ENCODE measurements at regions not wholly inside any gene's neighbourhood (a gene's known extent, or its start where the extent isn't known, plus 50 kb on each side); places are given as distances from the start of the nearest gene placed in this dataset.

GRCh38 chr2:193693758-193694157 is 1499.0 kb upstream of the TMEFF2 start:
- H3K4me3 ChIP-seq (ENCODE audit: low read depth, low read length): no peak overlapping the region
- TF ChIP-seq, protein P1, sequence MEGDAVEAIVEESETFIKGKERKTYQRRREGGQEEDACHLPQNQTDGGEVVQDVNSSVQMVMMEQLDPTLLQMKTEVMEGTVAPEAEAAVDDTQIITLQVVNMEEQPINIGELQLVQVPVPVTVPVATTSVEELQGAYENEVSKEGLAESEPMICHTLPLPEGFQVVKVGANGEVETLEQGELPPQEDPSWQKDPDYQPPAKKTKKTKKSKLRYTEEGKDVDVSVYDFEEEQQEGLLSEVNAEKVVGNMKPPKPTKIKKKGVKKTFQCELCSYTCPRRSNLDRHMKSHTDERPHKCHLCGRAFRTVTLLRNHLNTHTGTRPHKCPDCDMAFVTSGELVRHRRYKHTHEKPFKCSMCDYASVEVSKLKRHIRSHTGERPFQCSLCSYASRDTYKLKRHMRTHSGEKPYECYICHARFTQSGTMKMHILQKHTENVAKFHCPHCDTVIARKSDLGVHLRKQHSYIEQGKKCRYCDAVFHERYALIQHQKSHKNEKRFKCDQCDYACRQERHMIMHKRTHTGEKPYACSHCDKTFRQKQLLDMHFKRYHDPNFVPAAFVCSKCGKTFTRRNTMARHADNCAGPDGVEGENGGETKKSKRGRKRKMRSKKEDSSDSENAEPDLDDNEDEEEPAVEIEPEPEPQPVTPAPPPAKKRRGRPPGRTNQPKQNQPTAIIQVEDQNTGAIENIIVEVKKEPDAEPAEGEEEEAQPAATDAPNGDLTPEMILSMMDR (conservative IDR thresholded peaks at IDR 0.05; ENCODE audit: low read depth, low read length): no peak
- no peak for DNase-seq (ENCODE audit: low read depth)

- TF ChIP-seq, protein P1 (conservative IDR thresholded peaks at IDR 0.05; ENCODE audit: low read depth, low read length): no peak
- no peak overlapping the region for H3K4me3 ChIP-seq (ENCODE audit: low read depth, low read length)
- no peak for DNase-seq (ENCODE audit: low read depth)
These were observed 1495.8 kb upstream of the TMEFF2 start for GRCh38 chr2:193690572-193690971.

- no peak for DNase-seq (ENCODE audit: low read depth)
- H3K4me3 ChIP-seq (ENCODE audit: low read depth, low read length): no peak overlapping the region
- TF ChIP-seq, protein P1 (conservative IDR thresholded peaks at IDR 0.05; ENCODE audit: low read depth, low read length): no peak
These were observed 1492.5 kb upstream of the TMEFF2 start for GRCh38 chr2:193687195-193687594.

- DNase-seq (ENCODE audit: low read depth): peak; percentile 24
- no peak overlapping the region for H3K4me3 ChIP-seq (ENCODE audit: low read depth, low read length)
- TF ChIP-seq, protein P1 (conservative IDR thresholded peaks at IDR 0.05; ENCODE audit: low read depth, low read length): no peak
These were observed 1485.1 kb upstream of the TMEFF2 start for GRCh38 chr2:193679847-193680246.

GRCh38 chr2:193670478-193670877 is 1475.7 kb upstream of the TMEFF2 start:
- DNase-seq (ENCODE audit: low read depth): no peak
- H3K4me3 ChIP-seq (ENCODE audit: low read depth, low read length): no peak overlapping the region
- TF ChIP-seq, protein P1 (conservative IDR thresholded peaks at IDR 0.05; ENCODE audit: low read depth, low read length): no peak

DNA sequence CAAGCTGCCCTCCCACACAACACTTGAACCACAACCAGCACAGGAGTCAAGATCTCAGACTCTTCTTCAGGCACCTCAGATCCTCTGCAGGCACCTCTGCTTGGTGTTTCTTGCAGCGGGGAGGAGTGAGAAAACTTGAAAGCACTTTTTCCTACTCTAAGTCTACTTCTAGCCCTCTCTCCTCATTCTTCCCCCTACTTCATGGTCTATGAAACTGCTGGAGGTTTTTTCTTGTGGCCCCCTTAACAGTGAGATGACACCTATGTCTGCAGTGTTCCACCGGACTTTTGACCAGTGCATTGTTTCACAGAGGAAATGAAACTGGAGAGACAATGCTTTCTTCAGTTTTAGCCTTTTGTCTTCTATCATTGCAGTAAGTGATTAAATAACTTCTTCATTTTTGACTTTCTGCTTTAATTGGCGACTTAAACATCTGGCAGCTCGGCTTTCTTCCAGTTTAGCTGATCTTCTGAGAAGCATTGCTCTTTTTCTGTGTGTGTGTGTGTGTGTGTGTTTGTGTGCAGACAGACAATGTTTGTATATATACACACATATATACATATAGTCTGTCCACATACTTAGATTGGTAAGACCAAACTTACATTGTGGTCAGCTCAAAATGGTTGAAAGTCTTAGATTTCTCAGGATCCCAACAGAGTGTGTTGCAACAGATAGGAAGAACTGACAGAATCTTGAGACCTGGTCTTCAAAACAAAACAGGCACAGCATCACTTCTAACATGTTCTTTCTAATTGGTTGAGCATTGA is 1474.0 kb upstream of the TMEFF2 start:
- TF ChIP-seq, protein P1 (conservative IDR thresholded peaks at IDR 0.05; ENCODE audit: low read depth, low read length): no peak
- no peak overlapping the region for H3K4me3 ChIP-seq (ENCODE audit: low read depth, low read length)
- peak; percentile 1 for DNase-seq (ENCODE audit: low read depth)

DNA sequence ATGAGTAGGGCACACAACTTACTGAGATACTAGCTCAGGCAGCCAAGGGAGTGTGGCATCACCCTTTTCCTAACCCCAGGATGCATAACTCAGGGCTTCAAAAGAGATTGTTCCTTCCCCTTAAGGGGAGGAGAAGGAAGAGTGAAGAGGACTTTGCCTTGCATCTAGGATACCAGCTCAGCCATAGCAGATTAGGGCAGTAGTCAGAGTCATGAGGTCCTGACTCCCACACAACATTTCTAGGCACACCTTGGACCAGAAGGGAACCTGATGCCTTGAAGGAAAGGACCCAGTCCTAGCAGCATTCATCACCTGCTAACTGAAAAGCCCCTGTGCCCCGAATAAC is 1433.2 kb upstream of the TMEFF2 start:
- H3K4me3 ChIP-seq (ENCODE audit: low read depth, low read length): no peak overlapping the region
- DNase-seq (ENCODE audit: low read depth): no peak
- TF ChIP-seq, protein P1 (conservative IDR thresholded peaks at IDR 0.05; ENCODE audit: low read depth, low read length): no peak

Data from choroid plexus epithelial cell (primary cell).